ENCODE measurements at regions not wholly inside any gene's neighbourhood (a gene's known extent, or its start where the extent isn't known, plus 50 kb on each side); places are given as distances from the start of the nearest gene placed in this dataset.

GRCh38 chr17:33512113-33512512 is 219.0 kb upstream of the ASIC2 start:
- Histone ChIP-seq H3K36me3 (no peaks in the 10 kb centered on the region), H3K9me3 (no peaks in the 10 kb centered on the region), H3K27me3 (no peaks in the 10 kb centered on the region), H3K27ac (no peak overlapping the region), H3K4me1 (peaks cover 0 to 7% of the 10 kb centered on the region in 2 donors), H3K4me3 (no peak overlapping the region)
- ATAC-seq (no peak), DNase-seq (no peak)
- TF ChIP-seq CTCF (IDR thresholded peaks at IDR 0.05), result no peak
- intact Hi-C loops (cut with DNase I), result no loop called here

- no peak overlapping the region for H3K27ac ChIP-seq
- no peaks in the 10 kb centered on the region for H3K36me3 ChIP-seq
- no peaks in the 10 kb centered on the region for H3K9me3 ChIP-seq
- intact Hi-C loops (cut with DNase I), result no loop called here
- ATAC-seq (no peak), DNase-seq (no peak)
- H3K4me3 ChIP-seq, result no peak overlapping the region
- no peaks in the 10 kb centered on the region for H3K27me3 ChIP-seq
- TF ChIP-seq CTCF (IDR thresholded peaks at IDR 0.05), result no peak
- H3K4me1 ChIP-seq, result no peaks in the 10 kb centered on the region
Measured at GRCh38 chr17:33513769-33514168, 220.7 kb upstream of the ASIC2 start.

- Histone ChIP-seq H3K27me3 (no peaks in the 10 kb centered on the region), H3K9me3 (no peaks in the 10 kb centered on the region), H3K27ac (no peak overlapping the region), H3K36me3 (no peaks in the 10 kb centered on the region), H3K4me3 (no peak overlapping the region), H3K4me1 (no peaks in the 10 kb centered on the region)
- DNase-seq (no peak), ATAC-seq (no peak)
- intact Hi-C loops (cut with DNase I), result no loop called here
- TF ChIP-seq CTCF (IDR thresholded peaks at IDR 0.05), result no peak
Measured at GRCh38 chr17:33514369-33514768, 221.3 kb upstream of the ASIC2 start.

GRCh38 chr17:33515974-33516373 is 222.9 kb upstream of the ASIC2 start:
- Histone ChIP-seq H3K36me3 (no peaks in the 10 kb centered on the region), H3K4me1 (no peaks in the 10 kb centered on the region), H3K27ac (no peak overlapping the region), H3K9me3 (no peaks in the 10 kb centered on the region), H3K4me3 (no peak overlapping the region), H3K27me3 (no peaks in the 10 kb centered on the region)
- no peak for TF ChIP-seq CTCF (IDR thresholded peaks at IDR 0.05)
- DNase-seq, result no peak
- ATAC-seq, result no peak
- intact Hi-C loops (cut with DNase I), result no loop called here

GRCh38 chr17:33516645-33517044 is 223.6 kb upstream of the ASIC2 start:
- H3K36me3 ChIP-seq, result no peaks in the 10 kb centered on the region
- TF ChIP-seq CTCF (IDR thresholded peaks at IDR 0.05), result no peak
- H3K4me3 ChIP-seq, result no peak overlapping the region
- DNase-seq, result no peak
- H3K4me1 ChIP-seq, result no peaks in the 10 kb centered on the region
- intact Hi-C loops (cut with DNase I), result no loop called here
- no peaks in the 10 kb centered on the region for H3K27me3 ChIP-seq
- no peak for ATAC-seq
- no peak overlapping the region for H3K27ac ChIP-seq
- H3K9me3 ChIP-seq, result no peaks in the 10 kb centered on the region

Measured in left lung (tissue), 4 donors.